ENCODE measurements at regions not wholly inside any gene's neighbourhood (a gene's known extent, or its start where the extent isn't known, plus 50 kb on each side); places are given as distances from the start of the nearest gene placed in this dataset.

DNA sequence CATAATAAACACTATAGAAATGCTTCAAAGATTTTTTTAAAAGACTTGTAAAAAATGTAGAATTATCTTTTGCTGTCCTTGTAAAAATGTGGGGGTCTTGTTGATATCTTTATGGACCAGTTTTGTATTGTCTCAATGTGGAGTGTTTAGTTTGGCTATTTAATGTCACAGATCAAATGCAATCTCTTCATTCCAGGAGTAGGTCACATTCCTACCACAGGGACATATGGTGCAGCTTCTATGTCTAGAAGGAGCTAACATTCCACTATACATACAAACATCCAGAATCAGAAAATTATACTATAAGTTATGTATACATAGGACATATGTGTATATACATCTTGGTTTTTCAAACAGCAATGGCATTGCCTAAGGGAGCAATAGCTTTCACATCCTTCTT lies 345.7 kb downstream of the BMP4 start:
- Histone ChIP-seq H3K9ac (ENCODE audit: insufficient read depth, low read length, poor library complexity, severe bottlenecking) (no peak overlapping the region), H3K36me3 (replicated peaks in 1 of 2; ENCODE audit: control insufficient read depth in 1 of 2, insufficient read depth in 2 of 2, low read length in 2 of 2) (no peaks in the 10 kb centered on the region), H3K4me2 (replicated peaks; ENCODE audit: extremely low read depth, low read length, poor library complexity, severe bottlenecking) (no peak overlapping the region), H3K9me3 (replicated peaks in 1 of 2; ENCODE audit: control insufficient read depth in 1 of 2, insufficient read depth in 1 of 2, low read length in 2 of 2) (no peaks in the 10 kb centered on the region), H2AFZ (ENCODE audit: insufficient read depth, low read depth, low read length, poor library complexity, severe bottlenecking) (no peak overlapping the region), H3K4me3 (replicated peaks in 1 of 3; ENCODE audit: low read depth in 2 of 3, low read length in 3 of 3) (no peak overlapping the region), H4K20me1 (ENCODE audit: insufficient read depth, low read length) (no peaks in the 10 kb centered on the region), H3K27ac (ENCODE audit: low read depth in 1 of 2, low read length in 2 of 2) (no peak overlapping the region), H3K79me2 (ENCODE audit: insufficient read depth, low read length) (no peaks in the 10 kb centered on the region), H3K4me1 (ENCODE audit: control insufficient read depth in 1 of 2, insufficient read depth in 2 of 2, low read length in 2 of 2) (no peaks in the 10 kb centered on the region), H3K27me3 (ENCODE audit: control insufficient read depth in 2 of 2, insufficient read depth in 2 of 2, low read length in 2 of 2) (no peaks in the 10 kb centered on the region)
- Mint-ChIP-seq H3K4me3 (no peak overlapping the region), H3K4me1 (no peaks in the 10 kb centered on the region), H3K27me3 (ENCODE audit: low read depth in 3 of 3) (no peaks in the 10 kb centered on the region), H3K27ac (no peak overlapping the region), H3K9me3 (peaks cover 0 to 21% (median 5%) of the 10 kb centered on the region in 7 donors), H3K36me3 (no peaks in the 10 kb centered on the region)
- TF ChIP-seq CTCF (IDR thresholded peaks at IDR 0.05) = no peak
- no peak for DNase-seq
- intact Hi-C loops (cut with micrococcal nuclease) = no loop called here

GRCh38 chr14:53609009-53609408 lies 347.6 kb downstream of the BMP4 start:
- Histone ChIP-seq H2AFZ (ENCODE audit: insufficient read depth, low read depth, low read length, poor library complexity, severe bottlenecking) (no peak overlapping the region), H4K20me1 (ENCODE audit: insufficient read depth, low read length) (no peaks in the 10 kb centered on the region), H3K9me3 (replicated peaks in 1 of 2; ENCODE audit: control insufficient read depth in 1 of 2, insufficient read depth in 1 of 2, low read length in 2 of 2) (no peaks in the 10 kb centered on the region), H3K36me3 (replicated peaks in 1 of 2; ENCODE audit: control insufficient read depth in 1 of 2, insufficient read depth in 2 of 2, low read length in 2 of 2) (no peaks in the 10 kb centered on the region), H3K79me2 (ENCODE audit: insufficient read depth, low read length) (no peaks in the 10 kb centered on the region), H3K4me2 (replicated peaks; ENCODE audit: extremely low read depth, low read length, poor library complexity, severe bottlenecking) (no peak overlapping the region), H3K4me1 (ENCODE audit: control insufficient read depth in 1 of 2, insufficient read depth in 2 of 2, low read length in 2 of 2) (no peaks in the 10 kb centered on the region), H3K9ac (ENCODE audit: insufficient read depth, low read length, poor library complexity, severe bottlenecking) (no peak overlapping the region), H3K27ac (ENCODE audit: low read depth in 1 of 2, low read length in 2 of 2) (no peak overlapping the region), H3K4me3 (replicated peaks in 1 of 3; ENCODE audit: low read depth in 2 of 3, low read length in 3 of 3) (no peak overlapping the region), H3K27me3 (ENCODE audit: control insufficient read depth in 2 of 2, insufficient read depth in 2 of 2, low read length in 2 of 2) (no peaks in the 10 kb centered on the region)
- no peaks in the 10 kb centered on the region for H3K27me3 Mint-ChIP-seq (ENCODE audit: low read depth in 3 of 3)
- H3K9me3 Mint-ChIP-seq = peaks cover 0 to 21% (median 4%) of the 10 kb centered on the region in 7 donors
- no peaks in the 10 kb centered on the region for H3K36me3 Mint-ChIP-seq
- DNase-seq = no peak
- intact Hi-C loops (cut with micrococcal nuclease) = no loop called here
- TF ChIP-seq CTCF (IDR thresholded peaks at IDR 0.05) = no peak
- WGBS (ENCODE audit: insufficient coverage) = no CpG with 5 or more reads among the region's 1 CpG
- H3K4me1 Mint-ChIP-seq = no peaks in the 10 kb centered on the region
- H3K27ac Mint-ChIP-seq = no peak overlapping the region
- H3K4me3 Mint-ChIP-seq = no peak overlapping the region

Data from CD14-positive monocyte (primary cell).